Transverse colon (tissue), 4 donors: ENCODE measurements at regions not wholly inside any gene's neighbourhood (a gene's known extent, or its start where the extent isn't known, plus 50 kb on each side); places are given as distances from the start of the nearest gene placed in this dataset.

Experiments
- DNase-seq: peaks from one replicate; pipeline ENCODE4 v3.0.0-alpha.2; 2019
- H3K27ac ChIP-seq, 4 donors: fragments of 200-600 bp; sonication (generic); 2 replicates each; pipeline ENCODE4 v1.5.1; 2016 to 2018; ENCODE audit warnings: inconsistent platforms in 4 of 4
- H3K27me3 ChIP-seq: fragments of 200-600 bp; sonication (generic); 2 replicates; pipeline ENCODE4 v1.5.1; 2017; ENCODE audit warnings: inconsistent platforms
- H3K36me3 ChIP-seq, 4 donors: fragments of 200-600 bp; sonication (generic); 2 replicates each; pipeline ENCODE4 v1.5.1; 2017 to 2019; ENCODE audit warnings: inconsistent platforms in 4 of 4
- H3K4me1 ChIP-seq, 4 donors: fragments of 200-600 bp; sonication (generic); 2 replicates each; pipeline ENCODE4 v1.5.1; 2017 to 2020; ENCODE audit warnings: inconsistent platforms in 4 of 4
- H3K4me3 ChIP-seq, 4 donors: fragments of 200-600 bp; sonication (generic); 1 replicate in 1 of 4; 2 replicates in 3 of 4; pipeline versions ENCODE4 v1.5.1 to v1.6.1; 2017 to 2019; ENCODE audit warnings: inconsistent platforms in 4 of 4
- H3K9me3 ChIP-seq, 2 donors: fragments of 200-600 bp; sonication (generic); 2 replicates each; pipeline ENCODE4 v1.5.1; 2017 to 2019; ENCODE audit warnings: inconsistent platforms in 2 of 2
- EP300 ChIP-seq: sonication (generic); formaldehyde crosslinking; IDR thresholded peaks from one replicate; pipeline ENCODE4 v1.6.1; 2017; ENCODE audit warnings: antibody characterized with exemption, low read depth
- POLR2A ChIP-seq: fragments of 450-650 bp; IDR thresholded peaks from one replicate; pipeline ENCODE4 v1.6.1; 2016; ENCODE audit warnings: antibody characterized with exemption, mild to moderate bottlenecking, moderate library complexity
- POLR2AphosphoS5 ChIP-seq, 3 donors: sonication (generic); formaldehyde crosslinking; IDR thresholded peaks; one replicate each; pipeline ENCODE4 v1.6.1; 2016; ENCODE audit warnings: antibody characterized with exemption in 3 of 3
- WGBS, 2 donors: methylation state at CpG; one replicate each; pipeline ENCODE4 v1.1.5; 2018; ENCODE audit warnings: low coverage in 1 of 2; 5-methylcytosine and 5-hydroxymethylcytosine counted together
- in situ Hi-C, 4 donors: fragments of 200-750 bp; cut with MboI; loops; one replicate each; pipeline versions ENCODE4 v1.15.0 to v1.15.1; 2017; ENCODE audit warnings: low sequenced_read_pairs in 3 of 4, low pct_ligation_motif_present in 1 of 4, low pct_unique_long_range_greater_than_20kb in 1 of 4
- intact Hi-C: fragments of 100-400 bp; cut with DNase I; formaldehyde crosslinking; loops from one replicate; pipeline ENCODE4 v1.15.1; 2023; ENCODE audit warnings: low total_unique reads
- TF ChIP-seq, protein P1 (sequence below), 5 experiments: fragments of 200-600 bp in 3 of 5; fragments of 450-650 bp in 2 of 5; sonication (generic) in 3 of 5; IDR thresholded peaks; 1 replicate in 2 of 5; 2 replicates in 3 of 5; pipeline ENCODE4 v1.5.1; 2016 to 2017; ENCODE audit warnings: antibody characterized with exemption in 5 of 5, inconsistent platforms in 3 of 5, mild to moderate bottlenecking in 2 of 5, moderate library complexity in 1 of 5

DNA sequence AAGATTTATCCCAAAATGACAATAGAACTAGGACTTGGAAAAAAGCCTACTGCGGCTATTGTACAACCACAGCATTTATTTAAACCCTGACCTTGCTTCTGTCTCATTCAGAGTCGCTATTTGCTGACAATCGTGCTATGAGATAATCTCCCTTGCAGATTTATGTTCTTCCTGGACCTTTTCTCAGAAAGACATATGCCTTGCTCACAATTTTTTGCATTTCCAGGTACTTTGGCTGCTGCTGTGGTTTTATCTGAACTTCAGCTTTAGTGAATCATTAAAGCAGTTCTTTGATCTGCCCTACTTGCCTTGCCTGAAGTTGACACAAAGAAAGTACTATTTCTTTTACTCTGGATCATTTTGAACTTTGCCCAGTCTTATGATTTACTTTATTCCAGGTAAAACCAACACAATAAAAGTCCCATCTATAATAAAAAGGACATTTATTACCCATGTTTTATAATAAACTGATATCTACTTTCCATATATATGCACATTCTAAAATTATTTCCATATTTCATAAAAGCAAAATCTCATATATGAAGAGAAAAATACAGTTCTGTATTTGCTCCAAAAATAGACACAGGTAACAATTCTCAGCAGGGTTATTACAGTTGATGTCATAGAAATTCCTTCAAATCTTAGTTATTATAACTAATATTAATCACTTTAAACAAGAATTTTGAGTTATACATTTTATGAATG is 63.4 kb upstream of the CARD18 start:
- no peaks in the 10 kb centered on the region for H3K36me3 ChIP-seq
- no peak overlapping the region for H3K4me3 ChIP-seq
- peak overlapping the region; percentile 53 to 74 (median 65) for H3K27ac ChIP-seq
- intact Hi-C loops (no loop called here), in situ Hi-C loops (no loop called here)
- peak in 1 of 3 donors; percentile 45 for TF ChIP-seq POLR2AphosphoS5 (IDR thresholded peaks at IDR 0.05)
- TF ChIP-seq EP300: no peak
- TF ChIP-seq, protein P1, sequence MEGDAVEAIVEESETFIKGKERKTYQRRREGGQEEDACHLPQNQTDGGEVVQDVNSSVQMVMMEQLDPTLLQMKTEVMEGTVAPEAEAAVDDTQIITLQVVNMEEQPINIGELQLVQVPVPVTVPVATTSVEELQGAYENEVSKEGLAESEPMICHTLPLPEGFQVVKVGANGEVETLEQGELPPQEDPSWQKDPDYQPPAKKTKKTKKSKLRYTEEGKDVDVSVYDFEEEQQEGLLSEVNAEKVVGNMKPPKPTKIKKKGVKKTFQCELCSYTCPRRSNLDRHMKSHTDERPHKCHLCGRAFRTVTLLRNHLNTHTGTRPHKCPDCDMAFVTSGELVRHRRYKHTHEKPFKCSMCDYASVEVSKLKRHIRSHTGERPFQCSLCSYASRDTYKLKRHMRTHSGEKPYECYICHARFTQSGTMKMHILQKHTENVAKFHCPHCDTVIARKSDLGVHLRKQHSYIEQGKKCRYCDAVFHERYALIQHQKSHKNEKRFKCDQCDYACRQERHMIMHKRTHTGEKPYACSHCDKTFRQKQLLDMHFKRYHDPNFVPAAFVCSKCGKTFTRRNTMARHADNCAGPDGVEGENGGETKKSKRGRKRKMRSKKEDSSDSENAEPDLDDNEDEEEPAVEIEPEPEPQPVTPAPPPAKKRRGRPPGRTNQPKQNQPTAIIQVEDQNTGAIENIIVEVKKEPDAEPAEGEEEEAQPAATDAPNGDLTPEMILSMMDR (IDR thresholded peaks at IDR 0.05): no peak
- H3K4me1 ChIP-seq: peaks cover 0 to 32% (median 16%) of the 10 kb centered on the region in 4 donors
- no peaks in the 10 kb centered on the region for H3K27me3 ChIP-seq
- DNase-seq: peak; percentile 12
- no peaks in the 10 kb centered on the region for H3K9me3 ChIP-seq
- 30 to 44% methylated on average over 3 of the region's 3 CpGs for WGBS, 2 donors

DNA sequence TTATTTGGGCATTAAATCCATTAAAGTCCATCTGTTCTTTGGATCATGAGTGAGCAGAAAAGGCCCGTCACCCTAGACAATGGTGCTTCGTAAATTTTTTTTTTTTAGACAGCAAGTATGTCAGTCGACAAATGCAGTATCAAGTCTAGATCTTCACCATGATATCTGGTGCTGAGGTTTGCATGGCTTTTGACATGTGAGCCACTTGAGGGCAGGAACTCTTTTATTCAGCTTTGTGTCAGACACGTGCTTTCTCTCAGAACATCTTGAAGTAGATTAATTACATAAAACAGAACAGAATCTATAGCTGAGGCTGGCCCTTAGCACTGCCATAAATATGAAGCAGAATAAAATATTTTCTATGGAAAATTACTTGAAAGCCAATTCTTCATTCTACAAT is 62.9 kb upstream of the CARD18 start:
- Histone ChIP-seq H3K4me3 (no peak overlapping the region), H3K4me1 (peaks cover 0 to 32% (median 16%) of the 10 kb centered on the region in 4 donors), H3K9me3 (no peaks in the 10 kb centered on the region), H3K27ac (peak overlapping the region; percentile 53 to 74 (median 65)), H3K27me3 (no peaks in the 10 kb centered on the region), H3K36me3 (no peaks in the 10 kb centered on the region)
- in situ Hi-C loops: no loop called here
- WGBS, 2 donors: 40 to 60% methylated on average over 4 of the region's 4 CpGs
- intact Hi-C loops: no loop called here
- DNase-seq: no peak
- TF ChIP-seq POLR2AphosphoS5 (IDR thresholded peaks at IDR 0.05) (no peak), EP300 (no peak), POLR2A (no peak)
- TF ChIP-seq, protein P1 (IDR thresholded peaks at IDR 0.05): no peak

DNA sequence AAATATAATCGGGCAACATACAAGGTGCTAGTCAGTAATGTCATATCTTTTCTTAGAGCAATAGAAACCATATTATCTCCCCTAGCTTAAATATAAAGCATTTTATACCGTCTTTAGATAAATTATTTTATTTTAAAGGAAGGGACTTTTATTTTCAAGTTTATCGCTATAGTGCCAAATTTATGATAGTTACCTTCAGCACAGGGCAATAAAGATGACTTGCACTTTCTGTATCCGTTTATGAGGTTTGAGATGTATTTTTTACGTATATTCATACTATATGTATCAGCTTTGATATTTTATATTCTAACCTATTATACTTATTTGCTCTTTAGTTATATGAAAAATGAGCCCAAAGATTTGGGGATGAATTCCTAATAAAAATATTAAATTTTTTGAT is 61.6 kb upstream of the CARD18 start:
- no peaks in the 10 kb centered on the region for H3K9me3 ChIP-seq
- no peak for DNase-seq
- no peaks in the 10 kb centered on the region for H3K36me3 ChIP-seq
- intact Hi-C loops: no loop called here
- 23 to 31% methylated on average over 5 of the region's 5 CpGs for WGBS, 2 donors
- no peaks in the 10 kb centered on the region for H3K27me3 ChIP-seq
- H3K4me1 ChIP-seq: peaks cover 0 to 32% (median 16%) of the 10 kb centered on the region in 4 donors
- no peak overlapping the region for H3K4me3 ChIP-seq
- peak overlapping the region; percentile 12 to 74 (median 58) for H3K27ac ChIP-seq
- in situ Hi-C loops: no loop called here
- TF ChIP-seq POLR2A (no peak), POLR2AphosphoS5 (IDR thresholded peaks at IDR 0.05) (no peak), EP300 (no peak)
- TF ChIP-seq, protein P1 (IDR thresholded peaks at IDR 0.05): no peak

DNA sequence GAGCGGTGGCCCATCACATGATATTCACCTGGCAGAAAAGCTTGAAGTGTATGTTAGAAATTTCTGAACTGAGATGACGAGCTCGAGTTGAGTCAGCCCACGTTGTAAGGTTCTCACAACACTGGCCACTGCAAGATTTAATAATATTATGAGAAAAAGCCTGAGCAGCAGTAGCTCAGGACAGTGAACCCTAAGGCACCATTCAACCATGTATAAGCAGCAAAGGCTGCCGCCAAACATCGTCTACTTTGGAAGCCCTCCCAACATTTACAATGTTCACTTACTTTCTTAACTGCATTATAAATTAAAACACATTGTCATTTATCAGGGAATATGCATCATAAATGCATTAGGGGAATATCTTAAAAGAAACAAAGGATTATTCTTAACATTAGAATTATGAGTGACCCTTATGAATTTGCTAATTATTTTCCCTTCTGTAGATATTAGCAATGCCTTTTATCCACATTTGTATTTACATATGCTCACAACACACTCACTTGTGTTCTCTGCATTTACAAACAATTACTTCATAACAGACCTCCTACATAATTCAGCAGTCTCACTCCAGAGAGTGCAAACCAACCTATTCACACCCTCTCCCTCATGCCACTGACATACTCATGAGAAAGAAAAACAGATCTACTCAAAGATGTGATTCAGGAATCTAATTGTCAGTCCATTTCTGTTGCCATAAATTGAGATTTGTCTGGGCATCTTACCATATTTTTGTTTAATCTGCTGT is 57.7 kb upstream of the CARD18 start:
- TF ChIP-seq POLR2A (no peak), POLR2AphosphoS5 (IDR thresholded peaks at IDR 0.05) (no peak)
- WGBS, 2 donors: 80 to 83% methylated on average over 5 to 6 of the region's 6 CpGs
- in situ Hi-C loops: no loop called here
- Histone ChIP-seq H3K27me3 (no peaks in the 10 kb centered on the region), H3K27ac (no peak overlapping the region), H3K4me1 (peaks cover 0 to 19% (median 8%) of the 10 kb centered on the region in 4 donors), H3K36me3 (no peaks in the 10 kb centered on the region), H3K4me3 (no peak overlapping the region), H3K9me3 (no peaks in the 10 kb centered on the region)
- no peak for DNase-seq
- intact Hi-C loops: no loop called here
